GM18520 (cell line): ENCODE measurements at regions not wholly inside any gene's neighbourhood (a gene's known extent, or its start where the extent isn't known, plus 50 kb on each side); places are given as distances from the start of the nearest gene placed in this dataset.

Experiments
- ATAC-seq: cut with Tn5 transposase; IDR thresholded peaks from one replicate; pipeline ENCODE4 v1.9.1; 2021; ENCODE audit not compliant: unreplicated experiment

GRCh38 chr13:53466576-53466975 is 438.0 kb downstream of the OLFM4 start:
- ATAC-seq, result no peak

GRCh38 chr13:53473397-53473796 is 444.8 kb downstream of the OLFM4 start:
- ATAC-seq, result no peak

- ATAC-seq, result no peak
Observed at GRCh38 chr13:53474878-53475277, 446.3 kb downstream of the OLFM4 start.

- no peak for ATAC-seq
Observed at GRCh38 chr13:53490752-53491151, 462.1 kb downstream of the OLFM4 start.

- no peak for ATAC-seq
Observed at GRCh38 chr13:53494406-53494805, 465.8 kb downstream of the OLFM4 start.

GRCh38 chr13:53499576-53500133 is 471.0 kb downstream of the OLFM4 start:
- ATAC-seq, result no peak

- no peak for ATAC-seq
Observed at GRCh38 chr13:53501387-53501786, 472.8 kb downstream of the OLFM4 start.

GRCh38 chr13:53507741-53508140 is 479.1 kb downstream of the OLFM4 start:
- ATAC-seq, result no peak

- ATAC-seq, result no peak
Observed at GRCh38 chr13:53512635-53513034, 484.0 kb downstream of the OLFM4 start.

GRCh38 chr13:53513226-53513625 is 484.6 kb downstream of the OLFM4 start:
- ATAC-seq, result no peak

GRCh38 chr13:53520132-53520531 is 491.5 kb downstream of the OLFM4 start:
- ATAC-seq, result no peak

GRCh38 chr13:53522034-53522433 is 493.4 kb downstream of the OLFM4 start:
- ATAC-seq, result no peak

GRCh38 chr13:53537586-53537985 is 509.0 kb downstream of the OLFM4 start:
- no peak for ATAC-seq

GRCh38 chr13:53545340-53545941 is 516.8 kb downstream of the OLFM4 start:
- no peak for ATAC-seq

GRCh38 chr13:53560556-53560955 is 531.9 kb downstream of the OLFM4 start:
- no peak for ATAC-seq

- ATAC-seq, result no peak
Observed at GRCh38 chr13:53562419-53562818, 533.8 kb downstream of the OLFM4 start.

GRCh38 chr13:53568491-53568890 is 539.9 kb downstream of the OLFM4 start:
- ATAC-seq, result no peak

GRCh38 chr13:53569453-53569852 is 540.8 kb downstream of the OLFM4 start:
- ATAC-seq, result no peak

- ATAC-seq, result no peak
Observed at GRCh38 chr13:53601113-53601512, 572.5 kb downstream of the OLFM4 start.

GRCh38 chr13:53605326-53605725 is 576.7 kb downstream of the OLFM4 start:
- ATAC-seq, result no peak

GRCh38 chr13:53612200-53612599 is 583.6 kb downstream of the OLFM4 start:
- peak; percentile 65 for ATAC-seq

GRCh38 chr13:53622456-53622855 is 593.8 kb downstream of the OLFM4 start:
- no peak for ATAC-seq

GRCh38 chr13:53623146-53623545 is 594.5 kb downstream of the OLFM4 start:
- ATAC-seq, result no peak
